SJSA1 (cell line): ENCODE measurements at regions not wholly inside any gene's neighbourhood (a gene's known extent, or its start where the extent isn't known, plus 50 kb on each side); places are given as distances from the start of the nearest gene placed in this dataset.
"Not testable (repeated sequence)": the region's sequence is repeated elsewhere in the genome, so short reads cannot be mapped to it uniquely, and the experiment has no call there.

Experiments used
- DNase-seq, 2 experiments: peaks; one replicate each; pipeline ENCODE4 v3.0.0-alpha.2; 2015 to 2020; ENCODE audit warnings: low spot score in 2 of 2, low read depth in 1 of 2
- H3K27ac ChIP-seq: fragments of 250-450 bp; sonication (Bioruptor Pico); 2 replicates; pipeline ENCODE4 v1.5.1; 2020; ENCODE audit warnings: mild to moderate bottlenecking, moderate library complexity
- H3K27me3 ChIP-seq: fragments of 250-450 bp; sonication (Bioruptor Pico); replicated peaks from 2 replicates; pipeline ENCODE4 v1.5.1; 2020; ENCODE audit warnings: mild to moderate bottlenecking, moderate library complexity
- H3K36me3 ChIP-seq: fragments of 250-450 bp; sonication (Bioruptor Pico); 2 replicates; pipeline ENCODE4 v1.5.1; 2020; ENCODE audit warnings: mild to moderate bottlenecking
- H3K4me1 ChIP-seq: fragments of 250-450 bp; sonication (Bioruptor Pico); replicated peaks from 2 replicates; pipeline ENCODE4 v1.6.1; 2021; ENCODE audit warnings: mild to moderate bottlenecking
- H3K4me3 ChIP-seq: fragments of 250-450 bp; sonication (Bioruptor Pico); 2 replicates; pipeline ENCODE4 v1.5.1; 2020; ENCODE audit warnings: mild to moderate bottlenecking
- H3K9me3 ChIP-seq: fragments of 250-450 bp; sonication (Bioruptor Pico); replicated peaks from 2 replicates; pipeline ENCODE4 v1.5.1; 2020; ENCODE audit warnings: mild to moderate bottlenecking

- no peak overlapping the region for H3K4me3 ChIP-seq
- no peak overlapping the region for H3K27ac ChIP-seq
- H3K4me1 ChIP-seq = peaks cover 10% of the 10 kb centered on the region
- no peak for DNase-seq
- H3K9me3 ChIP-seq = no peaks in the 10 kb centered on the region
- H3K27me3 ChIP-seq = no peaks in the 10 kb centered on the region
- H3K36me3 ChIP-seq = no peaks in the 10 kb centered on the region
These were observed 110.7 kb upstream of the EFEMP1 start for GRCh38 chr2:56034258-56034657.

DNA sequence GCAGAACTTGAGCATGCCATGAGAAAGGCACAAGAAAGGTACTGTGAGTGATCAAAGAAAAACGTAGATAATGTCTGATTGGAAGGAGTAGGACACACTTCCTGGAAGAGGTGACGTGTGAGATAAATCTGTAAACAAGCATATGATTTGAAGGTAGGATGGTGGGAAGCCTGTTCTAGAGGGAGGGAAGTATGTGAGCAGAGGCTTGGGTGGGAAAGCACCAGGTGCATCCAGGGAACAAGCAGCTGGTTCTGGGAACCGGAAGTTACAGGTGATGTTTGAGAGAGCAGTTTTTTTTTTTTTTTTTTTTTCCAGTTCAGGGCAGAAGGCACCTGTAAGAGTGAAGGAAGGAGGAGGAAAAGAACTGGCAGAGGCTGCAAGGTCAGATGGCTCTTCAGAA is 116.6 kb upstream of the EFEMP1 start:
- Histone ChIP-seq H3K4me3 (no peak overlapping the region), H3K4me1 (peaks cover 10% of the 10 kb centered on the region), H3K27ac (no peak overlapping the region), H3K36me3 (no peaks in the 10 kb centered on the region), H3K9me3 (no peaks in the 10 kb centered on the region), H3K27me3 (no peaks in the 10 kb centered on the region)
- DNase-seq = no peak

GRCh38 chr2:56040834-56041233 is 117.3 kb upstream of the EFEMP1 start:
- no peaks in the 10 kb centered on the region for H3K27me3 ChIP-seq
- H3K36me3 ChIP-seq = no peaks in the 10 kb centered on the region
- no peak for DNase-seq
- H3K9me3 ChIP-seq = no peaks in the 10 kb centered on the region
- peaks cover 10% of the 10 kb centered on the region for H3K4me1 ChIP-seq
- no peak overlapping the region for H3K27ac ChIP-seq
- H3K4me3 ChIP-seq = no peak overlapping the region

DNA sequence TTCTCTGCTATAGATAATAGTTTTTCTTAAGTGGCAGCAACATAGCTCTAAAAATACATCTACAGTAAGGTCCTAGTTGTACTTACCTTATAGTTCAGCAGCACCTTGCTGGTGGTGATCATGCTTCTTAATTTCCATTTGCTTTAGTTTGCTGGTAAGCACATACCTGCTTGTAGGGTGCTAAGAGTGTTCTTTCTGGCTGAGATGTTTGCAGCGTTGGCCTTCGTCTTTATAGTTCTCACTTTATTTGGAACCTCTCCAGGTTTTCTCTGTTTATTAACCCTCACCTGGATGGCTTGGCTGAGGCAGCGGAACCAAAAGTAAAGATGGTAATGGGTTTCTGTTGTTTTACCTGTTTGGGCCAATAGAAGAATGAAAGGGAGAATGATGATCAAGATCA is 123.6 kb upstream of the EFEMP1 start:
- Histone ChIP-seq H3K4me3 (no peak overlapping the region), H3K27ac (no peak overlapping the region)

DNA sequence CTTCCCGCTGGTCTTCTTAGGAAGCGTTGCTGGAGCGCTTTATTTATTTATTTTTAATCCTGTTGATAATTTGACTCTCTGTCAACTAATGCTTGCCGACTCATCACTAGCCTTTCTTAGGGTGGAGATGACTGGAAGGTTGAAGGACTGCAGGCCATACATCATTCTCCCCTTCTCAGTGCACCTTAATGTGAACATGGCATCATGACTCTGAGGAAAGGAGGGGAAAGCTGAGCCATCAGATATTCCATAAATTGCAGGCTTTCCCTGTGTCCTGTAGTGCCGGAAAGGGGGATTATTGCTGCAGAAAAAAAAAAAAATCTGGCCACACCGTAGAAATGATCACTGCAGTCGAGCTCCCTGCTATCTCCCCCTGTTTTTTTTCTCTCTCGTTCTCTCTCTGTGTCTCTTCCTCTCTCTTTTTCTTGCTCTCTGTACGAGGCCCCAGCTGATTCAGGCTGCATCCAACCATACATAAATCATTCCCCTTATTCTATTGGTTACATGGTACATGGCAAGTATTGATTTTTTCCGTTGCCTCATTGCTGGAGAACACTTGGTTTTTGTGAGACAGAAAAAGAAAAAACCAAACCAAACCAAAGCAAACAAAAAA is 125.8 kb upstream of the EFEMP1 start:
- no peaks in the 10 kb centered on the region for H3K4me1 ChIP-seq
- no peak overlapping the region for H3K4me3 ChIP-seq
- no peaks in the 10 kb centered on the region for H3K9me3 ChIP-seq
- H3K27me3 ChIP-seq = peaks cover 8% of the 10 kb centered on the region; the same call in 1 of the 2 replicates
- H3K27ac ChIP-seq = no peak overlapping the region
- no peak for DNase-seq
- no peaks in the 10 kb centered on the region for H3K36me3 ChIP-seq

More for the DNA sequence above, 123.6 kb upstream of the EFEMP1 start:
- Histone ChIP-seq H3K36me3 (no peaks in the 10 kb centered on the region), H3K9me3 (no peaks in the 10 kb centered on the region), H3K4me1 (no peaks in the 10 kb centered on the region), H3K27me3 (peaks cover 8% of the 10 kb centered on the region; the same call in 1 of the 2 replicates)
- no peak for DNase-seq

DNA sequence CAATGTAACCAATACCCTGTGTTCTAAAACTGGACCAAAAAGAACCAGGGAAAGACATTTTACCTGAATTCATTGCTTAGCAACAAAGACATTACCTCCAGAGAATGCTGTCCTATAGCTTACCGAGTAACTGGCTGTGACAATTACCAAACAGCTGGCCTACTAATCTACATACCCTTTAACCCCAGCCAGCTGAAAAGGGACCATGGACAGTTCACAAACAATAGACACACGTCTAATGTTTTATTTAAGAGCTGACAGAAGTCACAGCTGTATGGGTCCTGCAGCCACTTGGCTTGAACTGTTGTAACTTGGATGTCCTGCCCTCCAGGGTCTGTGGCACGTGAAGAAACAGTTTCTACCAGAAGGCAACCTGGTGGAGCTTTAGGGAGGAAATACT is 130.1 kb upstream of the EFEMP1 start:
- Histone ChIP-seq H3K27me3 (0 out of 2 replicates have a peak, but pooled peaks cover 5% of the 10 kb centered on the region), H3K36me3 (no peaks in the 10 kb centered on the region), H3K4me3 (no peak overlapping the region), H3K9me3 (no peaks in the 10 kb centered on the region), H3K4me1 (no peaks in the 10 kb centered on the region), H3K27ac (no peak overlapping the region)
- no peak for DNase-seq

DNA sequence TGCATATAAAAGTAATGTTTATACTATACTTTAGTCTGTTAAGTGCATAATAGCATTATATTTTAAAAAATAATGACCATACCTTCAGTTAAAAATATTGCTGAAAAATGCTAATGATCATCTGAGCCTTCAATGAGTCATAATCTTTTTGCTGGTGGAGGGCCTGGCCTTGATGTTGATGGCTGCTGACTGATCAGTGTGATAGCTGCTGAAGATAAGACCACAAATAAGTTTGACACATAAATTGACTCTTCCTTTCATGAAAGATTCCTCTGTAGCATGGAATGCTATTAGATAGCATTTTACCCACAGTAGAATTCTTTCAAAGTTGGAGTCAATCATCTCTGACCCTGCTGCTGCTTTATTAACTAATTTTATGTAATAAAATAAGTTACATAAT is 128.4 kb upstream of the CCDC85A start:
- Histone ChIP-seq H3K27ac (no peak overlapping the region), H3K9me3 (no peaks in the 10 kb centered on the region), H3K36me3 (no peaks in the 10 kb centered on the region), H3K4me1 (no peaks in the 10 kb centered on the region), H3K4me3 (no peak overlapping the region), H3K27me3 (no peaks in the 10 kb centered on the region)
- DNase-seq = no peak

DNA sequence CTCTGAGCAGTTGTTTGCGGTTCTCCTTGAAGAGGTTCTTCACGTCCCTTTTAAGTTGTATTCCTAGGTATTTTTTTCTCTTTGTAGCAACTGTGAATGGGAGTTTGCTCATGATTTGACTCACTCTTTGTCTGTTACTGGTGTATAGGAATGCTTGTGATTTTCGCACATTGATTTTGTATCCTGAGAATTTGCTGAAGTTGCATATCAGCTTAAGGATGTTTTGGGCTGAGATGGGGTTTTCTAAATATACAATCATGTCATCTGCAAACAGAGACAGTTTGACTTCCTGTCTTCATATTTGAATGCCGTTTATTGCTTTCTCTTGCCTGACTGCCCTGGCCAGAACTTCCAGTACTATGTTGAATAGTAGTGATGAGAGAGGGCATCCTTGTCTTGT is 122.5 kb upstream of the CCDC85A start:
- not testable (repeated sequence) for DNase-seq, H3K36me3 ChIP-seq, H3K4me3 ChIP-seq, H3K9me3 ChIP-seq, H3K27me3 ChIP-seq, H3K27ac ChIP-seq, H3K4me1 ChIP-seq

GRCh38 chr2:56068746-56069145 is 115.0 kb upstream of the CCDC85A start:
- DNase-seq = no peak
- no peaks in the 10 kb centered on the region for H3K36me3 ChIP-seq
- H3K4me1 ChIP-seq = no peaks in the 10 kb centered on the region
- no peaks in the 10 kb centered on the region for H3K9me3 ChIP-seq
- H3K4me3 ChIP-seq = no peak overlapping the region
- H3K27me3 ChIP-seq = no peaks in the 10 kb centered on the region
- H3K27ac ChIP-seq = no peak overlapping the region

DNA sequence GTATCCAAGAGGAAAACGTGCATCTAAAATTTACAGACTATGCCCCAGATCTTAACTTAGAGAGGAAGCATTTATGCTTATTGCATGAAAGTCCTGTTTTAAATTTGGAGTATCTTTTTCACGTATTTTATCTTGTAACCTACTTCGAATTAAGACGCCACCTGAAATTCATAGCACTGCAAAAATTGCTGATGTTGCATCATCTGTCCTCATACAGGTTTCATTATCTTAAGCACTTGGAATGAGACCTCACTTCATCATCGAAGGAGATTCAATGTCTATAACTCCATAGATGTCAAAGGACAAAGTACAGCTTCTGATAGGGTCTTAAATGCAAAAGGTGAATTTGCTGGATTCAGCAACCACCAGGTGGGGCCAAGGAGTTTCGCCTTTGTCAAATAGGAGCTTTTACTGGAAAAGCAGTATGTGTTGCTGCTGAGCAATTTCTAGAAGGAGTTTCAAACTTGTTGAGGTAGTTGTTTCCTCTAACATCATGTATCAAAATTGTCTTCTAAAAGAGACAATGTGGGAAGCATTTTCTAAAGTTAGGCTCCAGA is 106.4 kb upstream of the CCDC85A start:
- Histone ChIP-seq H3K9me3 (no peaks in the 10 kb centered on the region), H3K4me3 (no peak overlapping the region), H3K27me3 (no peaks in the 10 kb centered on the region; the same call in 1 of the 2 replicates), H3K36me3 (no peaks in the 10 kb centered on the region), H3K27ac (no peak overlapping the region), H3K4me1 (no peaks in the 10 kb centered on the region)
- no peak for DNase-seq

DNA sequence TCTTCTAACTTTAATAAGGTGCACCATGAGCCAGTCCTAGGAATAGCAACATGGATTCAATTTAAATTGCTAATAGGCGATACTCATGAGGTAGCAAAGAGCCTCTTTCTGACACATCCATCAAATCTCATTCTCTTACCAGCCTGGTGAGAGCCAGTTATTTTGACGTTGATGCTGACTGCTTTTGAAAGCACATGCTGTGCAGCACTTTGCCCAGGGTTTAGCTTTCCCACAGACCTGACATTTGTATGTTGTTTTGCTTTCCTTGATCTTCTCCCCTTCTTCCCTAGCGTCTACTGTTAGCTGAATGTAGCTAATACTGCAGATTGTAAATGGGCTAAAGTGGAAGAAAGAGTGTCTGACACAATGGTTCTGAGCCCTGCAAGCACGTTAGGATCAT is 101.1 kb upstream of the CCDC85A start:
- no peak overlapping the region for H3K4me3 ChIP-seq
- no peak overlapping the region for H3K27ac ChIP-seq
- no peaks in the 10 kb centered on the region for H3K4me1 ChIP-seq
- DNase-seq = no peak
- no peaks in the 10 kb centered on the region for H3K9me3 ChIP-seq
- no peaks in the 10 kb centered on the region for H3K27me3 ChIP-seq
- H3K36me3 ChIP-seq = no peaks in the 10 kb centered on the region

GRCh38 chr2:56084111-56084901 is 99.5 kb upstream of the CCDC85A start:
- Histone ChIP-seq H3K4me1 (no peaks in the 10 kb centered on the region), H3K36me3 (no peaks in the 10 kb centered on the region), H3K27me3 (no peaks in the 10 kb centered on the region), H3K4me3 (no peak overlapping the region), H3K9me3 (no peaks in the 10 kb centered on the region), H3K27ac (no peak overlapping the region)
- DNase-seq = no peak

DNA sequence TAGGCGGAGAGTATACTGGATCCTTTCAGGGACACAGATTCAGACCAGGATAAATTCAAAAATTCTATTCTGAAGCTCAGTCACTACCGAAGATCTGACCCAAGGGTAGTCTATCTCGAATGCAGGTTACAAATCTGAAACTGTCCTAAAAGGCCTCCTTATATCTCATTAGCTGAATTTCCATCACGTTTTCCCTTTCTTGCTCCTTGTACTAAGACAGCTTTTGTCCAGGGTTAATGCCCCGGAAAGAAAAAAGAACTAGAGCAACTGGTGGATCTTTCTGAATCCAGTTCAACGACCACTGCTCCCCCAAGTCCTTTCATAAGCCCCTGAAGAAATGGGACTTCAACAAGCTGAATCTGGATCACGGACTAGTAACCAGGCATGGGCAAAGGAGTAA is 97.5 kb upstream of the CCDC85A start:
- H3K4me3 ChIP-seq = no peak overlapping the region
- no peaks in the 10 kb centered on the region for H3K36me3 ChIP-seq
- no peaks in the 10 kb centered on the region for H3K4me1 ChIP-seq
- H3K27me3 ChIP-seq = no peaks in the 10 kb centered on the region
- no peak overlapping the region for H3K27ac ChIP-seq
- no peaks in the 10 kb centered on the region for H3K9me3 ChIP-seq
- no peak for DNase-seq

- Histone ChIP-seq H3K27ac (no peak overlapping the region), H3K36me3 (no peaks in the 10 kb centered on the region), H3K4me1 (no peaks in the 10 kb centered on the region), H3K27me3 (no peaks in the 10 kb centered on the region), H3K9me3 (no peaks in the 10 kb centered on the region), H3K4me3 (no peak overlapping the region)
- DNase-seq = no peak
These were observed 95.4 kb upstream of the CCDC85A start for GRCh38 chr2:56088411-56088810.
